ENCODE measurements at regions not wholly inside any gene's neighbourhood (a gene's known extent, or its start where the extent isn't known, plus 50 kb on each side); places are given as distances from the start of the nearest gene placed in this dataset.

- WGBS, result no CpG with 5 or more reads among the region's 21 CpGs
- TF ChIP-seq, protein P1, sequence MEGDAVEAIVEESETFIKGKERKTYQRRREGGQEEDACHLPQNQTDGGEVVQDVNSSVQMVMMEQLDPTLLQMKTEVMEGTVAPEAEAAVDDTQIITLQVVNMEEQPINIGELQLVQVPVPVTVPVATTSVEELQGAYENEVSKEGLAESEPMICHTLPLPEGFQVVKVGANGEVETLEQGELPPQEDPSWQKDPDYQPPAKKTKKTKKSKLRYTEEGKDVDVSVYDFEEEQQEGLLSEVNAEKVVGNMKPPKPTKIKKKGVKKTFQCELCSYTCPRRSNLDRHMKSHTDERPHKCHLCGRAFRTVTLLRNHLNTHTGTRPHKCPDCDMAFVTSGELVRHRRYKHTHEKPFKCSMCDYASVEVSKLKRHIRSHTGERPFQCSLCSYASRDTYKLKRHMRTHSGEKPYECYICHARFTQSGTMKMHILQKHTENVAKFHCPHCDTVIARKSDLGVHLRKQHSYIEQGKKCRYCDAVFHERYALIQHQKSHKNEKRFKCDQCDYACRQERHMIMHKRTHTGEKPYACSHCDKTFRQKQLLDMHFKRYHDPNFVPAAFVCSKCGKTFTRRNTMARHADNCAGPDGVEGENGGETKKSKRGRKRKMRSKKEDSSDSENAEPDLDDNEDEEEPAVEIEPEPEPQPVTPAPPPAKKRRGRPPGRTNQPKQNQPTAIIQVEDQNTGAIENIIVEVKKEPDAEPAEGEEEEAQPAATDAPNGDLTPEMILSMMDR (IDR thresholded peaks at IDR 0.05), result no peak
- TF ChIP-seq EP300 (IDR thresholded peaks at IDR 0.05), result no peak
- TF ChIP-seq POLR2A (IDR thresholded peaks at IDR 0.05), result no peak
- TF ChIP-seq POLR2AphosphoS5 (IDR thresholded peaks at IDR 0.05), result no peak
Measured at GRCh38 chrY:8741343-8742069, 595.8 kb upstream of the TSPY4 start.

GRCh38 chrY:8764184-8764583 lies 573.1 kb upstream of the TSPY4 start:
- Histone ChIP-seq H3K27ac (no peak overlapping the region), H3K4me1 (no peaks in the 10 kb centered on the region), H3K36me3 (no peaks in the 10 kb centered on the region), H3K4me3 (no peak overlapping the region), H3K27me3 (no peaks in the 10 kb centered on the region), H3K9me3 (no peaks in the 10 kb centered on the region)
- no CpG with 5 or more reads among the region's 7 CpGs for WGBS
- no peak for TF ChIP-seq POLR2AphosphoS5 (IDR thresholded peaks at IDR 0.05)
- TF ChIP-seq, protein P1 (IDR thresholded peaks at IDR 0.05), result no peak
- no peak for TF ChIP-seq EP300 (IDR thresholded peaks at IDR 0.05)
- TF ChIP-seq POLR2A (IDR thresholded peaks at IDR 0.05), result no peak
- no peak for DNase-seq (ENCODE audit: low spot score in 2 of 2)

More at GRCh38 chrY:8741343-8742069, 595.8 kb upstream of the TSPY4 start:
- H3K36me3 ChIP-seq, result no peaks in the 10 kb centered on the region
- DNase-seq (ENCODE audit: low spot score in 2 of 2), result no peak
- H3K4me1 ChIP-seq, result peaks cover 3% of the 10 kb centered on the region
- H3K4me3 ChIP-seq, result no peak overlapping the region
- no peak overlapping the region for H3K27ac ChIP-seq
- H3K9me3 ChIP-seq, result no peaks in the 10 kb centered on the region
- H3K27me3 ChIP-seq, result no peaks in the 10 kb centered on the region

DNA sequence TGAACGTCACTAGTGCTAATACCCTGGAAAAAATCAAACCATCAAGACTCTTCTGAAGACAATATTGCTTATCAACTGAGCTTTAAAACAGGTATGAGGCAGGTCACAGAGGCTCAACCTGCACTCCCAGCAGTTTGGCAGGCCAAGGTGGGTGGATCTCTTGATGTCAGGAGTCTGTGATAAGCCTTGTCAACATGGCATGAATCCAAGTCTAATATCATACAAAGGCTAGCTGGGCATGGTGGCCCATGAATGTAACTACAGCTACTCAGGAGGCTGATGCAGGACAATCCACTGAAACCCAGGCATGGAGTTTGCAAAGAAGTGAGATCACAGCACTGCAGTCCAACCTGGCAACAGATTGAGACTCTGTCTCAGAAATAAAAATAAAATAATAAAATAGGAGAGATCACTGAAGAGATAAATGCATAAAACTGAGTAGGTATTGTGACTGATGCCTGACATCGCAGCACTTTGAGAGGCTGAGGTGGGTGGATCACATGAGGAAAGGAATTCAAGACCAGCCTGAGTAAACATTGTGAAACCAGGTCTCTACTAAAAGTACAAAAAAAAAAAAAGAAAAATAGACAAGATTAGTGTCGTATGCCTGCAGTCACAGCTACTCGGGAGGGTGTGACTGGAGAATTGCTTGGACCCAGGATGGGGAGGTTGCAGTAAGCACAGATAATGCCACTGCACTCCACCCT lies 555.9 kb upstream of the TSPY4 start:
- no peak overlapping the region for H3K27ac ChIP-seq
- no peak overlapping the region for H3K4me3 ChIP-seq
- H3K36me3 ChIP-seq, result no peaks in the 10 kb centered on the region
- H3K9me3 ChIP-seq, result no peaks in the 10 kb centered on the region
- no peaks in the 10 kb centered on the region for H3K4me1 ChIP-seq
- H3K27me3 ChIP-seq, result no peaks in the 10 kb centered on the region
- DNase-seq (ENCODE audit: low spot score in 2 of 2), result no peak
- TF ChIP-seq EP300 (IDR thresholded peaks at IDR 0.05), result no peak
- TF ChIP-seq, protein P1 (IDR thresholded peaks at IDR 0.05), result no peak
- TF ChIP-seq POLR2AphosphoS5 (IDR thresholded peaks at IDR 0.05), result no peak
- no peak for TF ChIP-seq POLR2A (IDR thresholded peaks at IDR 0.05)
- no CpG with 5 or more reads among the region's 4 CpGs for WGBS

DNA sequence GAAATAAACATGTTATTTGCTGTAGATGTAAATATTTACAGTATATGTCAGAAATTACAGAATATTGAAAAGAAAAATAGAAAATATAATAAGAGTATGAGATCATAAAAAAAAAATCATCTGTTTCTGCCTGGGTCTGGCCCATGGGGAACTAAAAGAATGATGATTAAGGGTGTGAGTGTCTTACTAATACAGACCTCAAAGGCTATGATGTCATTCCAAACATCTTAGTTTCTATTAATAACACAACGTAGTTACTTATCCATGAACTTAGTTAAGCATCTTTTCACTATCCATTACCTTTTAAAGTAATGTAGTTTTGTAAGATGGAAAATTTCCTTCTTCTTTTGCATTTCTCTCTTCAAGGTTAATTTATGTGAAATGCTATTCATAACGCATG lies 542.7 kb upstream of the TSPY4 start:
- no peak overlapping the region for H3K27ac ChIP-seq
- H3K36me3 ChIP-seq, result no peaks in the 10 kb centered on the region
- H3K9me3 ChIP-seq, result no peaks in the 10 kb centered on the region
- no peak for TF ChIP-seq EP300 (IDR thresholded peaks at IDR 0.05)
- no peak for TF ChIP-seq POLR2AphosphoS5 (IDR thresholded peaks at IDR 0.05)
- DNase-seq (ENCODE audit: low spot score in 2 of 2), result no peak
- H3K27me3 ChIP-seq, result no peaks in the 10 kb centered on the region
- WGBS, result no CpG with 5 or more reads among the region's 2 CpGs
- no peaks in the 10 kb centered on the region for H3K4me1 ChIP-seq
- H3K4me3 ChIP-seq, result no peak overlapping the region

GRCh38 chrY:8804317-8804716 lies 532.9 kb upstream of the TSPY4 start:
- no peak overlapping the region for H3K27ac ChIP-seq
- TF ChIP-seq, protein P1 (IDR thresholded peaks at IDR 0.05), result no peak
- TF ChIP-seq POLR2A (IDR thresholded peaks at IDR 0.05), result no peak
- H3K4me3 ChIP-seq, result no peak overlapping the region
- H3K4me1 ChIP-seq, result peaks cover 3% of the 10 kb centered on the region
- no peaks in the 10 kb centered on the region for H3K9me3 ChIP-seq
- no CpG with 5 or more reads among the region's 3 CpGs for WGBS
- no peaks in the 10 kb centered on the region for H3K36me3 ChIP-seq
- DNase-seq (ENCODE audit: low spot score in 2 of 2), result no peak
- no peaks in the 10 kb centered on the region for H3K27me3 ChIP-seq
